MM.1S (cell line): ENCODE measurements at regions not wholly inside any gene's neighbourhood (a gene's known extent, or its start where the extent isn't known, plus 50 kb on each side); places are given as distances from the start of the nearest gene placed in this dataset.

Source experiments
- DNase-seq: peaks from one replicate; pipeline ENCODE4 v3.0.0-alpha.2; 2015
- H2AFZ ChIP-seq: fragments of 300-600 bp; sonication (generic); 2 replicates; pipeline ENCODE4 v1.6.0; 2016; ENCODE audit warnings: antibody characterized with exemption, low read length
- H3F3A ChIP-seq: fragments of 300-600 bp; sonication (generic); 2 replicates; pipeline ENCODE4 v1.6.1; 2016; ENCODE audit warnings: mild to moderate bottlenecking, antibody characterized with exemption, low read length, moderate library complexity, mixed read lengths; ENCODE audit not compliant: insufficient read depth
- H3K27ac ChIP-seq: fragments of 300-600 bp; sonication (generic); 2 replicates; pipeline ENCODE4 v1.5.1; 2016; ENCODE audit warnings: mild to moderate bottlenecking, low read length
- H3K27me3 ChIP-seq: fragments of 300-600 bp; sonication (generic); replicated peaks from 2 replicates; pipeline ENCODE4 v1.6.0; 2016; ENCODE audit warnings: low read length; ENCODE audit not compliant: insufficient read depth
- H3K36me3 ChIP-seq: fragments of 300-600 bp; sonication (generic); replicated peaks from 2 replicates; pipeline ENCODE4 v1.6.1; 2016; ENCODE audit warnings: mild to moderate bottlenecking, low read length, mixed read lengths; ENCODE audit not compliant: insufficient read depth
- H3K4me1 ChIP-seq: fragments of 300-600 bp; sonication (generic); 2 replicates; pipeline ENCODE4 v1.6.1; 2016; ENCODE audit warnings: low read length, mixed read lengths
- H3K4me2 ChIP-seq: fragments of 300-600 bp; sonication (generic); 2 replicates; pipeline ENCODE4 v1.6.0; 2016; ENCODE audit warnings: low read depth, low read length
- H3K4me3 ChIP-seq: fragments of 300-600 bp; sonication (generic); 2 replicates; pipeline ENCODE4 v1.5.1; 2016; ENCODE audit warnings: low read length, mixed read lengths
- H3K79me2 ChIP-seq: fragments of 300-600 bp; sonication (generic); 2 replicates; pipeline ENCODE4 v1.6.1; 2016; ENCODE audit warnings: mixed run types, low read length, mixed read lengths
- H3K9ac ChIP-seq: fragments of 300-600 bp; sonication (generic); 2 replicates; pipeline ENCODE4 v1.6.1; 2016; ENCODE audit warnings: low read length, mixed read lengths
- H3K9me2 ChIP-seq: fragments of 300-600 bp; sonication (generic); replicated peaks from 2 replicates; pipeline ENCODE4 v1.6.1; 2016; ENCODE audit warnings: mild to moderate bottlenecking, low read length, mixed read lengths; ENCODE audit not compliant: insufficient read depth
- H3K9me3 ChIP-seq: fragments of 300-600 bp; sonication (generic); replicated peaks from 2 replicates; pipeline ENCODE4 v1.6.1; 2016; ENCODE audit warnings: mild to moderate bottlenecking, low read length, mixed read lengths; ENCODE audit not compliant: insufficient read depth
- H4K20me1 ChIP-seq: fragments of 300-600 bp; sonication (generic); 2 replicates; pipeline ENCODE4 v1.6.1; 2016; ENCODE audit warnings: mild to moderate bottlenecking, low read length, moderate library complexity, mixed read lengths; ENCODE audit not compliant: insufficient read depth
- CTCF ChIP-seq: fragments of 300-600 bp; sonication (generic); IDR thresholded peaks from 2 replicates; pipeline ENCODE4 v1.5.1; 2016; ENCODE audit warnings: antibody characterized with exemption, low read length, mixed read lengths
- EZH2 ChIP-seq: fragments of 300-600 bp; sonication (generic); optimal IDR thresholded peaks from 2 replicates; pipeline ENCODE3; 2017; ENCODE audit warnings: low read depth, mild to moderate bottlenecking, antibody characterized with exemption, low read length, mixed read lengths
- EZH2phosphoT487 ChIP-seq: fragments of 300-600 bp; sonication (generic); IDR thresholded peaks from 2 replicates; pipeline ENCODE4 v1.6.1; 2018; ENCODE audit warnings: antibody characterized with exemption, low read length

DNA sequence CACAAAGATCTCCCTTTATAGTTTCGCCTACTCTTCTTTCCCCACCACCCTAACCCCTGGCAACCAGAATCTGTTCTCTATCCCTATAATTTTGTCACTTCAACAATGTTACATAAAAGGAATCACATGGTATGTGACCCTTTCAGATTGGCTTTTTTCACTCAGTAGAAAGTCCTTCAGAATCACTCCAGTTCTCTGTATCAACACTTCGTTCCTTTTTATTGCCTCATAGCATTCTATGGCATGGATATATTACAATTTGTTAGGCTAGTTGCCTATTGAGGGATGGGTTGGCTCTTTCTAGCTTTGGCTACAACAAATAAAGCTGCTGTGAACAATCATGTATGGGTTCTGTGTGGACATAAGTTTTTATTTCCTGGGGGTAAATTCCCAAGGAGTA is 163.1 kb downstream of the RPIA start:
- H3K27me3 ChIP-seq, result no peaks in the 10 kb centered on the region
- H3K4me2 ChIP-seq, result no peak overlapping the region
- no peaks in the 10 kb centered on the region for H4K20me1 ChIP-seq
- DNase-seq, result no peak
- TF ChIP-seq EZH2, result no peak
- TF ChIP-seq EZH2phosphoT487, result no peak
- TF ChIP-seq CTCF, result no peak
- H3K4me1 ChIP-seq, result no peaks in the 10 kb centered on the region
- no peaks in the 10 kb centered on the region for H3K79me2 ChIP-seq
- no peak overlapping the region for H3K4me3 ChIP-seq
- H2AFZ ChIP-seq, result no peak overlapping the region
- H3F3A ChIP-seq, result no peaks in the 10 kb centered on the region
- no peaks in the 10 kb centered on the region for H3K36me3 ChIP-seq
- no peaks in the 10 kb centered on the region for H3K9me2 ChIP-seq
- H3K9ac ChIP-seq, result no peak overlapping the region
- H3K9me3 ChIP-seq, result no peaks in the 10 kb centered on the region
- no peak overlapping the region for H3K27ac ChIP-seq

- Histone ChIP-seq H3K9me3 (no peaks in the 10 kb centered on the region), H2AFZ (no peak overlapping the region), H3K4me3 (no peak overlapping the region), H3K9me2 (no peaks in the 10 kb centered on the region), H3K4me2 (no peak overlapping the region), H3K4me1 (no peaks in the 10 kb centered on the region), H4K20me1 (no peaks in the 10 kb centered on the region), H3K27ac (no peak overlapping the region), H3K9ac (no peak overlapping the region), H3K27me3 (no peaks in the 10 kb centered on the region), H3K36me3 (no peaks in the 10 kb centered on the region), H3K79me2 (no peaks in the 10 kb centered on the region), H3F3A (no peaks in the 10 kb centered on the region)
- TF ChIP-seq EZH2 (no peak), EZH2phosphoT487 (no peak), CTCF (no peak)
- DNase-seq, result no peak
These were observed 164.3 kb downstream of the RPIA start for GRCh38 chr2:88855620-88856408.

GRCh38 chr2:88856409-88857135 is 165.1 kb downstream of the RPIA start:
- no peak for DNase-seq
- TF ChIP-seq EZH2phosphoT487 (no peak), CTCF (no peak), EZH2 (no peak)
- H4K20me1 ChIP-seq, result no peaks in the 10 kb centered on the region
- no peak overlapping the region for H3K27ac ChIP-seq
- no peaks in the 10 kb centered on the region for H3K9me3 ChIP-seq
- H2AFZ ChIP-seq, result no peak overlapping the region
- H3K4me1 ChIP-seq, result no peaks in the 10 kb centered on the region
- H3K9ac ChIP-seq, result no peak overlapping the region
- no peak overlapping the region for H3K4me2 ChIP-seq
- H3K36me3 ChIP-seq, result no peaks in the 10 kb centered on the region
- no peaks in the 10 kb centered on the region for H3F3A ChIP-seq
- H3K27me3 ChIP-seq, result no peaks in the 10 kb centered on the region
- H3K4me3 ChIP-seq, result no peak overlapping the region
- no peaks in the 10 kb centered on the region for H3K79me2 ChIP-seq
- H3K9me2 ChIP-seq, result no peaks in the 10 kb centered on the region
